ENCODE measurements at regions not wholly inside any gene's neighbourhood (a gene's known extent, or its start where the extent isn't known, plus 50 kb on each side); places are given as distances from the start of the nearest gene placed in this dataset.

- no peak overlapping the region for H3K27ac ChIP-seq
- no peaks in the 10 kb centered on the region for H3K36me3 ChIP-seq
- Mint-ChIP-seq H3K4me1 (peaks cover 6% of the 10 kb centered on the region), H3K27me3 (ENCODE audit: insufficient read depth, low read depth) (peaks cover 19% of the 10 kb centered on the region), H3K9me3 (no peaks in the 10 kb centered on the region), H3K36me3 (no peaks in the 10 kb centered on the region), H3K4me3 (no peak overlapping the region), H3K27ac (no peak overlapping the region)
- H3K4me1 ChIP-seq = no peaks in the 10 kb centered on the region
- TF ChIP-seq CTCF (IDR thresholded peaks at IDR 0.05) = no peak
- TF ChIP-seq EZH2 (IDR thresholded peaks at IDR 0.05) = no peak
- no peak for TF ChIP-seq EZH2phosphoT487 (IDR thresholded peaks at IDR 0.05)
- H3K79me2 ChIP-seq (ENCODE audit: low read depth) = no peaks in the 10 kb centered on the region
- no peak overlapping the region for H3K9ac ChIP-seq
- H3K27me3 ChIP-seq = no peaks in the 10 kb centered on the region
- H3F3A ChIP-seq (ENCODE audit: low read depth) = no peaks in the 10 kb centered on the region
- no peak overlapping the region for H3K4me2 ChIP-seq
- H2AFZ ChIP-seq (replicated peaks) = no peak overlapping the region
- no peaks in the 10 kb centered on the region for H3K9me3 ChIP-seq (ENCODE audit: low read depth)
- no peak for DNase-seq (ENCODE audit: low spot score)
- no peaks in the 10 kb centered on the region for H4K20me1 ChIP-seq (ENCODE audit: low read depth)
- H3K4me3 ChIP-seq = no peak overlapping the region
Measured at GRCh38 chr12:115770643-115771042, 506.9 kb downstream of the MED13L start.

GRCh38 chr12:115767916-115768315, 509.6 kb downstream of the MED13L start:
- H3K79me2 ChIP-seq (ENCODE audit: low read depth) = no peaks in the 10 kb centered on the region
- no peak overlapping the region for H2AFZ ChIP-seq (replicated peaks)
- TF ChIP-seq CTCF (IDR thresholded peaks at IDR 0.05) = no peak
- no peak for TF ChIP-seq EZH2 (IDR thresholded peaks at IDR 0.05)
- no peak for TF ChIP-seq EZH2phosphoT487 (IDR thresholded peaks at IDR 0.05)
- no peak overlapping the region for H3K4me2 ChIP-seq
- Mint-ChIP-seq H3K27ac (no peak overlapping the region), H3K9me3 (no peaks in the 10 kb centered on the region), H3K4me1 (no peaks in the 10 kb centered on the region), H3K4me3 (no peak overlapping the region), H3K27me3 (ENCODE audit: insufficient read depth, low read depth) (peaks cover 18% of the 10 kb centered on the region), H3K36me3 (no peaks in the 10 kb centered on the region)
- no peak for DNase-seq (ENCODE audit: low spot score)
- H3K4me3 ChIP-seq = no peak overlapping the region
- H3K4me1 ChIP-seq = no peaks in the 10 kb centered on the region
- no peaks in the 10 kb centered on the region for H3K36me3 ChIP-seq
- no peaks in the 10 kb centered on the region for H3K27me3 ChIP-seq
- H3F3A ChIP-seq (ENCODE audit: low read depth) = no peaks in the 10 kb centered on the region
- no peak overlapping the region for H3K9ac ChIP-seq
- no peak overlapping the region for H3K27ac ChIP-seq
- no peaks in the 10 kb centered on the region for H3K9me3 ChIP-seq (ENCODE audit: low read depth)
- H4K20me1 ChIP-seq (ENCODE audit: low read depth) = no peaks in the 10 kb centered on the region

GRCh38 chr12:115763982-115764621, 513.4 kb downstream of the MED13L start:
- H3K4me3 ChIP-seq = no peak overlapping the region
- peaks cover 12% of the 10 kb centered on the region for H3F3A ChIP-seq (ENCODE audit: low read depth)
- H3K36me3 Mint-ChIP-seq = no peaks in the 10 kb centered on the region
- H3K27ac Mint-ChIP-seq = no peak overlapping the region
- H3K9me3 ChIP-seq (ENCODE audit: low read depth) = no peaks in the 10 kb centered on the region
- H3K79me2 ChIP-seq (ENCODE audit: low read depth) = no peaks in the 10 kb centered on the region
- no peak for DNase-seq (ENCODE audit: low spot score)
- no peaks in the 10 kb centered on the region for H3K4me1 Mint-ChIP-seq
- peaks cover 6% of the 10 kb centered on the region for H3K27me3 Mint-ChIP-seq (ENCODE audit: insufficient read depth, low read depth)
- H3K27me3 ChIP-seq = no peaks in the 10 kb centered on the region
- no peak overlapping the region for H3K9ac ChIP-seq
- TF ChIP-seq CTCF (IDR thresholded peaks at IDR 0.05) (no peak), EZH2 (IDR thresholded peaks at IDR 0.05) (no peak), EZH2phosphoT487 (IDR thresholded peaks at IDR 0.05) (no peak)
- no peaks in the 10 kb centered on the region for H3K36me3 ChIP-seq
- H3K9me3 Mint-ChIP-seq = no peaks in the 10 kb centered on the region
- H4K20me1 ChIP-seq (ENCODE audit: low read depth) = no peaks in the 10 kb centered on the region
- no peak overlapping the region for H2AFZ ChIP-seq (replicated peaks)
- H3K27ac ChIP-seq = no peak overlapping the region
- no peak overlapping the region for H3K4me2 ChIP-seq
- H3K4me3 Mint-ChIP-seq = no peak overlapping the region
- H3K4me1 ChIP-seq = peaks cover 9% of the 10 kb centered on the region
